Neural crest cell (in vitro differentiated cells): ENCODE measurements at regions not wholly inside any gene's neighbourhood (a gene's known extent, or its start where the extent isn't known, plus 50 kb on each side); places are given as distances from the start of the nearest gene placed in this dataset.
A peak's percentile ranks its signal among the peaks of the same experiment; 100 is the strongest.

Source experiments
- DNase-seq: peaks from one replicate; pipeline ENCODE4 v3.0.0; 2021; ENCODE audit warnings: low read depth, mixed read lengths, low spot score
- H3K27ac Mint-ChIP-seq: one replicate; pipeline ENCODE4 v1.8.0; 2021; ENCODE audit warnings: mild to moderate bottlenecking, mixed read lengths; ENCODE audit not compliant: unreplicated experiment
- H3K27me3 Mint-ChIP-seq: 2 replicates; pipeline ENCODE4 v1.8.0; 2021; ENCODE audit warnings: low read depth, mild to moderate bottlenecking, mixed read lengths
- H3K36me3 Mint-ChIP-seq: 2 replicates; pipeline ENCODE4 v1.8.0; 2021; ENCODE audit warnings: low read depth, mild to moderate bottlenecking, mixed read lengths
- H3K4me1 Mint-ChIP-seq: 2 replicates; pipeline ENCODE4 v1.8.0; 2021; ENCODE audit warnings: mixed read lengths
- H3K4me3 Mint-ChIP-seq: one replicate; pipeline ENCODE4 v1.8.0; 2021; ENCODE audit warnings: mild to moderate bottlenecking, mixed read lengths
- H3K9me3 Mint-ChIP-seq: 2 replicates; pipeline ENCODE4 v1.8.0; 2021; ENCODE audit warnings: mixed read lengths
- CTCF ChIP-seq: fragments of 200-600 bp; sonication (generic); conservative IDR thresholded peaks from 2 replicates; pipeline ENCODE4 v1.5.0; 2021; ENCODE audit warnings: antibody characterized with exemption, mild to moderate bottlenecking

- no peak overlapping the region for H3K27ac Mint-ChIP-seq
- H3K4me1 Mint-ChIP-seq = peaks cover 13% of the 10 kb centered on the region
- H3K27me3 Mint-ChIP-seq = no peaks in the 10 kb centered on the region
- no peak for TF ChIP-seq CTCF
- H3K4me3 Mint-ChIP-seq = no peak overlapping the region
- DNase-seq = no peak
- peaks cover 8% of the 10 kb centered on the region for H3K36me3 Mint-ChIP-seq
- peaks cover 12% of the 10 kb centered on the region for H3K9me3 Mint-ChIP-seq
Measured at GRCh38 chr7:3238525-3239210, 62.4 kb upstream of the SDK1 start.

- H3K27me3 Mint-ChIP-seq = no peaks in the 10 kb centered on the region
- peaks cover 12% of the 10 kb centered on the region for H3K9me3 Mint-ChIP-seq
- no peak overlapping the region for H3K4me3 Mint-ChIP-seq
- no peak overlapping the region for H3K27ac Mint-ChIP-seq
- no peak for TF ChIP-seq CTCF
- peaks cover 8% of the 10 kb centered on the region for H3K36me3 Mint-ChIP-seq
- DNase-seq = no peak
- peaks cover 18% of the 10 kb centered on the region for H3K4me1 Mint-ChIP-seq
Measured at GRCh38 chr7:3239291-3239691, 61.8 kb upstream of the SDK1 start.

- no peaks in the 10 kb centered on the region for H3K36me3 Mint-ChIP-seq
- peaks cover 22% of the 10 kb centered on the region for H3K4me1 Mint-ChIP-seq
- no peak for TF ChIP-seq CTCF
- no peaks in the 10 kb centered on the region for H3K27me3 Mint-ChIP-seq
- H3K4me3 Mint-ChIP-seq = no peak overlapping the region
- no peak for DNase-seq
- peaks cover 3% of the 10 kb centered on the region for H3K9me3 Mint-ChIP-seq
- peak overlapping the region; percentile 3 for H3K27ac Mint-ChIP-seq
Measured at GRCh38 chr7:3240826-3241430, 60.1 kb upstream of the SDK1 start.

- H3K9me3 Mint-ChIP-seq = peaks cover 7% of the 10 kb centered on the region
- TF ChIP-seq CTCF = no peak
- H3K36me3 Mint-ChIP-seq = no peaks in the 10 kb centered on the region
- no peaks in the 10 kb centered on the region for H3K27me3 Mint-ChIP-seq
- no peak overlapping the region for H3K4me3 Mint-ChIP-seq
- no peak overlapping the region for H3K27ac Mint-ChIP-seq
- peaks cover 22% of the 10 kb centered on the region for H3K4me1 Mint-ChIP-seq
- DNase-seq = no peak
Measured at GRCh38 chr7:3241686-3242258, 59.3 kb upstream of the SDK1 start.

GRCh38 chr7:3242398-3242972 lies 58.6 kb upstream of the SDK1 start:
- Mint-ChIP-seq H3K27ac (no peak overlapping the region), H3K4me1 (peaks cover 22% of the 10 kb centered on the region), H3K27me3 (no peaks in the 10 kb centered on the region), H3K9me3 (peaks cover 11% of the 10 kb centered on the region), H3K36me3 (no peaks in the 10 kb centered on the region), H3K4me3 (no peak overlapping the region)
- no peak for TF ChIP-seq CTCF
- DNase-seq = no peak
